HG02870 (cell line): ENCODE measurements at regions not wholly inside any gene's neighbourhood (a gene's known extent, or its start where the extent isn't known, plus 50 kb on each side); places are given as distances from the start of the nearest gene placed in this dataset.

ENCODE experiments used
- ATAC-seq: cut with Tn5 transposase; IDR thresholded peaks from one replicate; pipeline ENCODE4 v1.9.1; 2021; ENCODE audit warnings: mild to moderate bottlenecking, moderate library complexity; ENCODE audit not compliant: unreplicated experiment

DNA sequence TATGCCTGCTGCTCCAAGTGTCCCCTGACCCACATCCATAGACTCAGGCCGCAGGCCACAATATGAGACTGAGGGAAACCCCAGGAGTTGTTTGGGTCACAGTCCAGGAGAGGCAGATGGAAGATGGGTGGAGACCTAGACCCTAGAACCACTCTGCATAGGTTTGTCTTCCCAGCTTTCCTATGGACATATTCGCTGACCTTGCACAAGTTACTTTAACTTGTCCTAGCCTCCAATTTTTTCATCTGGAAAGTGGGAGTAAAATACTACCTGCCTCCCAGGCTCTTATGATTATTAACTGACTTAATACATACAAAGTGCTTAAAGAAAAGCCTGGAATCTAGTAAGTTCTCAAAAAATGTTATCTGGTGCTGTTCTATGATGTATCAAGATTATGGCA is 157.1 kb upstream of the IFNG-AS1 start:
- no peak for ATAC-seq

DNA sequence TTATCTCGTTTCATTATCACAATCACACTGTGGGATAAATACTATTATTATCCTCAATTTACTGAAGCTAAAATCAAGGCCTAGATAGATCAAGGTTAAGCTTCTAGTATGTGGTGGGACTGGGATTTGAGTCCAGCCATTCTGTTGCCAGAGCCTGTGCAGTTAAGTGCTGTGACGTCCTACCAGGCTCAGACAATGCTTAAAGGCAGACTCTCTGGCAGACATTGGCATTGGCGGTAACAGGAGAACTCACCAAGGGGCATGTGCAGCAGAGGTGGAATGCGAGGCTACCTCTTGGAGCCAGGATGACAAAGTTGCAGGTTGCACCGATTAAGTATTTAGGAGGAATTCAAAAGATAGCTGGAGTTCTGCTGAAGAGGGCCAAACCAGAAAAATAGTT is 155.6 kb upstream of the IFNG-AS1 start:
- ATAC-seq, result no peak

- ATAC-seq, result no peak
Observed at GRCh38 chr12:67837876-67838275, 151.4 kb upstream of the IFNG-AS1 start.

DNA sequence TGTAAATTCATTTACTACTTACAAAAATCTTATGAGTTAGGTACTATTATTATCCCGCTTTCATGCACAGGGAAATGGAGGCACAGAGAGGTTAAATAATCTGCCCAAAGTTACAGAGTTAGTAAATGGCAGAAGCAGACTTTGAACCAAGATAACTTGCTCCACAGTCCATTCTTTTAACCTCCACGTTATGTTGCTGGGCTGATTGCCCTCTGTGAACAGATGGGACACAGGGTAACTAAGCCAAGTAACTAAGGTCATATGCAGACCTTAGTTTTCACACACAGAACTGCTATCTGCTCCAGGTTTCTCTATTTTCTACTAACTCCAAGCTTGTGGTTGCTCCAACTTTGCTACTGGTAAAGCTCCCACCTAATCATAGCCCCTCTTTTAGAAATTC is 147.1 kb upstream of the IFNG-AS1 start:
- no peak for ATAC-seq

GRCh38 chr12:67843257-67843656 is 146.0 kb upstream of the IFNG-AS1 start:
- no peak for ATAC-seq

DNA sequence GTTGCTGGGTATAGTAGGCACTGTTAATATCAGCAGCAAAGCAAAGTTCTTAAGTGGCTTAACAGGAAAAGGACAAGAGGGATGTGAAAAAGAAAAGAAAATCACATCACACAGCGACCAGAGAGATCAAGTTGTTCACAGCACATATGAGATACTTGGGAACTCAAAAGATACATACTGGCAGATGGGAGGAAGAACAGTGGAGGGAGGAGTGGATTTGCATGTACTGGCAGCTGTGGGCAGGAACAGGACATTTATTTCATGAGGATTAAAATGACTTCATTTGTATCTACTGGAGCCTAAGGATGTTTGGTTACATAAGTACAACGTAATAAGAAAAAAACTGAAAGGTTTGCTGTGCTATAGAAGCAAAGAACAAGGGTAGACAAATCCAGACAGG is 136.5 kb upstream of the IFNG-AS1 start:
- ATAC-seq, result no peak

DNA sequence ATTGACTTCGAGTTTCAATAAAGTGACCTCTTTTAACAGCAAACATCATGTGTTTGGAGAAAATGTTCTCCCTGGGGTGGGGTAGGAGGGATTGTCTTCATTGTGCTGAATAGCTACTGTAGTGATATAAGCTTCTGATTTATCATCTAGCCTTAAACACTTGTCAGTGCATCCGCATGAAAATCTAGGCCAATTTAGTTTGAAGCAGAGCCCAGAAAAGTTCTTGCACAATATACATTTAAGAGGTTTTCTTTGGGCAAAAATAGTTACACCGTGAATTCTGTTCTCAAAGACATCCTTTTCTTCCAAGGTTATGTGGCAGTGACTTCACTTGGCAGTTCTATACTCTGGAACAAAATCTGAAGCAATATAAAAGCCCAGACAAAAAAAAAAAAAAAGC is 136.0 kb upstream of the IFNG-AS1 start:
- no peak for ATAC-seq

DNA sequence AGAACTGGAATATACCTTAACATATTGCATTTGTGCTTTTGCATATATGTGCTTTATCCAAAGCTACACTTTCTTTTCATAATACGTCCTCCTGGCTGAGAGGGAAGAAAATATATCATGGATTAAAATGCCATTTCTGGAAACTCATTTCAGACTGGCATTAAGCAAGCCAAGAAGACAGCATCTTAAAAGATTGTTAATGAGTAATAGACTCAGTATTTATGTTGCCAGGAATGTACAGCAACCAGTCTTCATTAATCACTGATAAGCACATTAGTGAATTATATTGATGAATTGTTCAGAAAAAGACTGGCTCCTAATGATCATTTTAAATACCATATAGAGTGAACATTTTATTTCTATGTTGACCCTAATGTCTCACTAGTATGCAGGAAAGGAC is 134.9 kb upstream of the IFNG-AS1 start:
- ATAC-seq, result no peak

DNA sequence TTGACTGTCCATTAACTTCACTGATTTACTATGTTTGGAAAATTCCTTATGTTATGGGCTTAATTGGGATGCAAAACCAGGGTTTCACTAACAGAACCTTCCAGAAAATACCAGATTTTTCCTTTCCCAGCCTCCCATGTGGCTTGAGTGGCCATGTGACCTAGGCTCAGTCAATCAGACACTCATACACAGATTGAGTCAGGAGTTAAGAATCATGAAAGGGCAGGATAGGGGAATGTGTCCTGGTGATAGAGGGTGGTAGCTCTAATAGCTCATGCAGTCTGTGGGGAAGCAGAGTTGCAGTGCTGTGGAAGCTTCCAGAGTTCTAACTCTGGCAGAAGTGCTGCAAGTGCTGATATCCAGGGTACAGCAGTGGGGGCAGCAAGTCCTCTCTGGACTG is 134.1 kb upstream of the IFNG-AS1 start:
- no peak for ATAC-seq

GRCh38 chr12:67871231-67871630 is 118.0 kb upstream of the IFNG-AS1 start:
- no peak for ATAC-seq

DNA sequence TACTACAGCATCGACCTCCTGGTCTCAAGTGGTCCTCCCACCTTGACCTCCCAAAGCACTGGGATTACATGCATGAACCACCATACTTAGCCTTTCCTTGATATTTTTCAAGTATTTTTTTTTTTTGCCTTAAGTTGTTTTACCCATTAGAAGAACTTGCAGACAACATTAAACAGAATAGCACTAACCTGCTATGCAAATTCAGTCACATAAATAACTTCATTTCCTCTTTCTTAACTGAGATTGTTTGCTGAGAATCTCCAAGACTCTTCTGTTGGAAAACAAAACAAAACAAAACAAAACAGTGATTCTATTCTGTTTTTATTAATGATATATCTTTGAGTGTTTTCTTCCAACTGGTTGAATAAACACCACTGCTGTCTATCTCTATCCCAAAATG is 115.9 kb upstream of the IFNG-AS1 start:
- ATAC-seq, result no peak

DNA sequence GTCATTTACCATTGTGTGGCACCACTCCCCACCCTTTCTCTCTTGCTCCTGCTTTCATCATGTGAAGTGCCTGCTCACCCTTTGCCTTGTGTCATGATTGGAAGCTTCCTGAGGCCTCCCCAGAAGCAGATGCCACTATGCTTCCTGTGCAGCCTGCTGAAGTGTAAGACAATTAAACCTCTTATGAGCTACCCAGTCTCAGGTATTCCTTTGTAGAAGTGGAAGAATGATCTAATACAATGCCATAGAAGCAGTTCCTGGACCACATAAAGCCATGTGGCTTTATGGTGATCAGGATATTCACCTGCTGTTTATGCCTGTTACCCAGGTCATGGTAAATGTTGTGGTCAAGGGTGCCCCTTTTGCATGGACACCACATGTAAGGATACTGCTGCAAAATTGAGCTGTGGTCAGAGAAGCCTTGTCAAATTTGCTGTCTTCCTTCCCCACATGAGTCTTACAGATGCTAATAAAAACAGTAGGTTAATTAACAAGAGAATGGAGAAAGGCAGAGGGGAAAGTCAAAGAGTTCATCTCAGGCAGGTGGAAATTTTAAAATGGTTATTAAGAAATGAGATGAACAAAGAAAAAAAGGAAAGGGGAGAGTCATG is 112.8 kb upstream of the IFNG-AS1 start:
- no peak for ATAC-seq

- no peak for ATAC-seq
Observed at GRCh38 chr12:67877727-67878126, 111.5 kb upstream of the IFNG-AS1 start.

GRCh38 chr12:67879937-67880336 is 109.3 kb upstream of the IFNG-AS1 start:
- no peak for ATAC-seq

GRCh38 chr12:67881565-67881964 is 107.7 kb upstream of the IFNG-AS1 start:
- no peak for ATAC-seq

DNA sequence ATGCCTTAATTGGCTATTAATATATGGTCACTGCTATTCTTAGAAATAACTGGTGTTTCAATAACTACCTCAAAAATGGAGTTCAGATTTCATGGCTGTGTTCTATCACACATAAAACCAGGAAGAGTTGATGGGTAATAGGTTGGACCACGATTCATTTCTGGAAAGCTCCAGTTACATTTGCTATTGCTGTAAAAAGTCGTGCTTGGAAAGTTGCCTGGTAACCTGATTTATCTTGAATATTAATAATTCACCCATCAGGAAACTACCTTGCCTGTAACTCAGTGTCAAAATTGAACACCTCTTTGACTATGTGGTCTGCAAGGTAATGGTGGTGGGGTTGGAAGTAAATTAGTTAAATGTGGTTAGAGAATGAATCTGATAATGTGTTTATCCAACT is 104.7 kb upstream of the IFNG-AS1 start:
- ATAC-seq, result no peak

GRCh38 chr12:67885375-67886169 is 103.7 kb upstream of the IFNG-AS1 start:
- ATAC-seq, result no peak

DNA sequence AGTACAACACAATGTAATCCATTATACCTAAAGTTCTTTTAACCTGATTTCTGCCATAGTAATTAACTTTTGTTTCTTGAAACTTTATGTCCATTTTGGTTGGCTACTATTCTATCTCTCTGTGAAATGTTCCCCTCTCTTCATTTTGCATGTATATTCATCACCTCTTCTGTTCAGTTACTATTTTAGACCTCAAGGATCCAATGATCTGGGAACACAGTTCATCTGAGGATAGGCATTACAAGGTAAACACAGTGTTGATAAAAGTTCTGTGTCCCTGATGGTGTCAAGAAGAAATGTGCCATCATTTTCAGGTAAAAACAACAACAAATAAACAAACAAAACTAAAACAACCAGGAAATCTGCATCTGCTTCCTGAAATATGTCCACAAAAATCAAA is 102.2 kb upstream of the IFNG-AS1 start:
- no peak for ATAC-seq

DNA sequence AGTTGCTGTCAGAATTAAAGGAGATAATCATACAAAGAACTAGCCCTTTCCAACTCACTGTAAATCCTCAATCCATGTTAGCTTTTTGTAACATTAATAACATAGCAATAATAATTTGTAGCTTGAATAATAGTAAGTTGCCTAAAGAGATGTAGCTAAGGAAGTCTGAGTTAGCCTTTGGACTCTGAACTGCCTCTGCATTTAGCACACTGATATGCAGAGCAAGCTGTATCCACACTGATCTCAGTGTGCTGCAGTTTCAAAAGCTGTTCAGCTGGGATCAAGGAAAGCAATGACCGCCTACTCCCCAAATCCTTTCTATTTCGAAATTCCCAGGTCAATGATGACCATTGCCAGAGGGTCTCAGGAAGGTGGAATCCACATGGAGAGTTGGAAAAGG is 99.3 kb upstream of the IFNG-AS1 start:
- no peak for ATAC-seq

- ATAC-seq, result no peak
Observed at GRCh38 chr12:67890726-67891258, 98.5 kb upstream of the IFNG-AS1 start.

DNA sequence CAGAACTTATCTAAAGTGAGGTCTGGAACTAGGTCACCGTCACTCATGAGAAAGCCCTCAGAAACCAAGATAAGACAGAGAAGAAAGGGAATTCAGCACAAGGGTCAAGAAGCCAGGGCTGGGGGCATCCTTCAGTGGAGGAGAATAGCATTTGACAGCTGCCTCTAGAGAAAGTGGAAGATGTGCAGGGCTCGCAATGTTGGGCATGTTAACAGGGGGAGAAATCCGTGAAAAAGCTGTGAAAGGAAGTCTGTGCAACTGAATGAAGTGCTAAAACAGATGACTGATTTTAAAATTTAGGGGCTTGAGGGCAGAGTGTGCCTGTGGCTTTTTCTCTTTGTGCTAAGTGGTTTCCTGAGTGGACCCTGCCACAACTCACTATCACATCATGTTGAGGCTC is 97.7 kb upstream of the IFNG-AS1 start:
- ATAC-seq, result no peak

DNA sequence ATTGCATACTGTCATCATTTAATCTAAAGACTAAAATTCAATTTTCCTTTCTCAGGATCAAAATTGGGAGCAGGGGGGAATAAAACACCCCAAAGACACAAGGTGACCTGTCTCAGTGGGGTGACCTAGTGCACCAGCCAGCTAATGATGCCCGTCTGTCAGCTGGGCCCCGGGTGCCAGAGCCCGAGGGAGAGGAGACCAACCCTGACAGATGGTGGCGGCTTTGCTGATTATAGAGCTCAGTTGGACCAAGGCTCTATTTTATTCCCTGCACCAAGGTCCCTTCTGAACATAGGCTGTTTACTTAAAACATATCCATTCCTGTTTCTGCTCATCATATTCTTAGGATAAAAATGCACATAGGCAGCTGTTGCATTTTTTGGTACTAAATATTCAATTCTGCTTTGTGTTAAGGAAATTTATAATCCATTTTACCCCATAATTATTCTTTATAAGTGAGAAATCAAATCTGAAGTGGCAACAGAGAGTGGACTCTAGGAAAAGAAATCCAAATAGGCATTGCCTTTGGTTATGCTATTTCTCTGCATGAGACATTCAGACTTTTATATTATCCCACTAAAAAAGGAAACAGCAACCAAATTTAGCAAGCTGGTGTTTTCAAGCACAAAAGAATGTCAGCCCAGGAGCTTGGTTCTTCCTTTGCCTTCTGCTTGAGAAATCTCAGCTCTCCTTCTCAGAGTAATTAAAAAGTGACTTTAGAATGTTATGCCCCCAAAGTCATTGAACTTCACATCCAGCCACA is 96.8 kb upstream of the IFNG-AS1 start:
- ATAC-seq, result no peak
